OCI-LY7 (cell line): ENCODE measurements at regions not wholly inside any gene's neighbourhood (a gene's known extent, or its start where the extent isn't known, plus 50 kb on each side); places are given as distances from the start of the nearest gene placed in this dataset.

ENCODE experiments used
- BruUV-seq: library from RNA; stranded (reverse); fragments of 400-500 nt; replicated peaks from 2 replicates; lab custom pipeline; 2021; lab: Mats Ljungman, UMichigan
- CTCF ChIA-PET: fragments of 300-600 bp; sonication (Branson Sonifier 250); formaldehyde crosslinking; loops from one replicate; lab custom pipeline; 2022; ENCODE audit warnings: antibody characterized with exemption; ENCODE audit not compliant: unreplicated experiment; lab: Charles Lee
- POLR2A ChIA-PET: fragments of 300-600 bp; sonication (Branson Sonifier 250); formaldehyde crosslinking; loops from one replicate; lab custom pipeline; 2022; ENCODE audit warnings: antibody characterized with exemption; lab: Charles Lee
- DNase-seq: peaks from one replicate; pipeline ENCODE4 v3.0.0-alpha.2; 2015; ENCODE audit warnings: low spot score
- H2AFZ ChIP-seq: fragments of 200-600 bp; sonication (generic), shearing (Covaris generic); 2 replicates; pipeline ENCODE4 v1.6.1; 2014; ENCODE audit warnings: mild to moderate bottlenecking, antibody characterized with exemption, low read length, moderate library complexity
- H3K27ac ChIP-seq: fragments of 200-600 bp; sonication (generic); 2 replicates; pipeline ENCODE4 v1.5.1; 2014; ENCODE audit warnings: mixed run types, low read depth, mild to moderate bottlenecking, moderate library complexity, low read length, inconsistent platforms; ENCODE audit not compliant: poor library complexity, severe bottlenecking
- H3K36me3 ChIP-seq: fragments of 200-600 bp; sonication (generic); 2 replicates; pipeline ENCODE4 v1.6.1; 2014; ENCODE audit warnings: mild to moderate bottlenecking, antibody characterized with exemption, low read length, moderate library complexity, mixed read lengths; ENCODE audit not compliant: insufficient read depth
- H3K4me1 ChIP-seq: fragments of 200-600 bp; sonication (generic); 2 replicates; pipeline ENCODE4 v1.5.1; 2014; ENCODE audit warnings: mild to moderate bottlenecking, low read length; ENCODE audit not compliant: insufficient read depth, poor library complexity, severe bottlenecking
- H3K4me2 ChIP-seq: fragments of 200-600 bp; sonication (generic); 2 replicates; pipeline ENCODE4 v1.6.1; 2014; ENCODE audit warnings: mild to moderate bottlenecking, low read length
- H3K4me3 ChIP-seq: fragments of 200-600 bp; sonication (generic); 2 replicates; pipeline ENCODE4 v1.5.1; 2014; ENCODE audit warnings: mild to moderate bottlenecking, low read depth, low read length; ENCODE audit not compliant: poor library complexity, severe bottlenecking
- H3K79me2 ChIP-seq: fragments of 200-600 bp; sonication (generic); 2 replicates; pipeline ENCODE4 v1.6.1; 2016; ENCODE audit warnings: low read depth, mild to moderate bottlenecking, low read length, moderate library complexity, mixed read lengths; ENCODE audit not compliant: insufficient read depth
- H3K9me2 ChIP-seq: fragments of 200-600 bp; sonication (generic); 2 replicates; pipeline ENCODE4 v1.6.1; 2016; ENCODE audit warnings: mild to moderate bottlenecking, low read length, mixed read lengths; ENCODE audit not compliant: insufficient read depth
- H3K9me3 ChIP-seq: fragments of 200-600 bp; sonication (generic); 2 replicates; pipeline ENCODE4 v1.6.1; 2014; ENCODE audit warnings: mild to moderate bottlenecking, mixed run types, low read length, mixed read lengths
- H4K20me1 ChIP-seq: fragments of 200-600 bp; sonication (generic); 2 replicates; pipeline ENCODE4 v1.6.1; 2014; ENCODE audit warnings: mild to moderate bottlenecking, antibody characterized with exemption, low read length, moderate library complexity, mixed read lengths; ENCODE audit not compliant: insufficient read depth
- CTCF ChIP-seq: fragments of 200-600 bp; sonication (generic); conservative IDR thresholded peaks from 2 replicates; pipeline ENCODE4 v1.5.1; 2014; ENCODE audit warnings: mild to moderate bottlenecking, antibody characterized with exemption, low read length, moderate library complexity, mixed read lengths
- EZH2phosphoT487 ChIP-seq: fragments of 200-600 bp; sonication (generic); IDR thresholded peaks from 2 replicates; pipeline ENCODE4 v1.6.1; 2018; ENCODE audit warnings: low read depth, borderline replicate concordance, mild to moderate bottlenecking, mixed run types, antibody characterized with exemption, low read length, moderate library complexity, mixed read lengths
- intact Hi-C: fragments of 100-400 bp; cut with micrococcal nuclease; formaldehyde crosslinking; loops from one replicate; pipeline ENCODE4 v1.10.0; 2022; ENCODE audit not compliant: unreplicated experiment

GRCh38 chr6:170111141-170111664 lies 179.7 kb downstream of the DLL1 start:
- no peaks in the 10 kb centered on the region for H3K79me2 ChIP-seq
- intact Hi-C loops, result no loop called here
- CTCF ChIA-PET, result no interaction called here
- BruUV-seq, result no TSS peak
- no peak overlapping the region for H3K4me2 ChIP-seq
- no peaks in the 10 kb centered on the region for H3K36me3 ChIP-seq
- H3K9me3 ChIP-seq, result no peaks in the 10 kb centered on the region
- no peak for DNase-seq
- H3K4me1 ChIP-seq, result no peaks in the 10 kb centered on the region
- TF ChIP-seq CTCF, result no peak
- no peak for TF ChIP-seq EZH2phosphoT487
- H2AFZ ChIP-seq, result no peak overlapping the region
- POLR2A ChIA-PET, result interaction anchor here (0.6 kb wide), 1 partner anchor 117 kb away, joined by 6 read pairs; no protein-coding TSS in a partner anchor
- H3K9me2 ChIP-seq, result no peaks in the 10 kb centered on the region
- no peaks in the 10 kb centered on the region for H4K20me1 ChIP-seq
- H3K4me3 ChIP-seq, result no peak overlapping the region
- H3K27ac ChIP-seq, result no peak overlapping the region

- no TSS peak for BruUV-seq
- DNase-seq, result no peak
- Histone ChIP-seq H4K20me1 (no peaks in the 10 kb centered on the region), H3K27ac (no peak overlapping the region), H3K79me2 (no peaks in the 10 kb centered on the region), H3K4me2 (no peak overlapping the region), H3K4me1 (no peaks in the 10 kb centered on the region), H3K9me3 (no peaks in the 10 kb centered on the region), H3K9me2 (no peaks in the 10 kb centered on the region), H3K4me3 (no peak overlapping the region), H3K36me3 (no peaks in the 10 kb centered on the region), H2AFZ (no peak overlapping the region)
- ChIA-PET CTCF (no interaction called here), POLR2A (interaction anchor here (0.5 to 1.1 kb wide), 3 partner anchors 77 to 1842 kb away, joined by 3 to 6 read pairs (median 4); no protein-coding TSS in a partner anchor)
- intact Hi-C loops, result no loop called here
- TF ChIP-seq CTCF, result no peak
- TF ChIP-seq EZH2phosphoT487, result no peak
Measured at GRCh38 chr6:170110201-170111140, 180.4 kb downstream of the DLL1 start.
